Lower leg skin (tissue), 3 donors: ENCODE measurements at regions not wholly inside any gene's neighbourhood (a gene's known extent, or its start where the extent isn't known, plus 50 kb on each side); places are given as distances from the start of the nearest gene placed in this dataset.

ENCODE experiments used
- POLR2A ChIP-seq, 2 donors: fragments of 450-650 bp; IDR thresholded peaks; one replicate each; pipeline ENCODE4 v1.6.1; 2016 to 2017; ENCODE audit warnings: antibody characterized with exemption in 2 of 2, mild to moderate bottlenecking in 1 of 2, moderate library complexity in 1 of 2
- TF ChIP-seq, protein P1 (sequence below), 3 donors: fragments of 450-650 bp; IDR thresholded peaks; one replicate each; pipeline ENCODE4 v1.5.1; 2016; ENCODE audit warnings: antibody characterized with exemption in 3 of 3, mild to moderate bottlenecking in 3 of 3, moderate library complexity in 2 of 3

DNA sequence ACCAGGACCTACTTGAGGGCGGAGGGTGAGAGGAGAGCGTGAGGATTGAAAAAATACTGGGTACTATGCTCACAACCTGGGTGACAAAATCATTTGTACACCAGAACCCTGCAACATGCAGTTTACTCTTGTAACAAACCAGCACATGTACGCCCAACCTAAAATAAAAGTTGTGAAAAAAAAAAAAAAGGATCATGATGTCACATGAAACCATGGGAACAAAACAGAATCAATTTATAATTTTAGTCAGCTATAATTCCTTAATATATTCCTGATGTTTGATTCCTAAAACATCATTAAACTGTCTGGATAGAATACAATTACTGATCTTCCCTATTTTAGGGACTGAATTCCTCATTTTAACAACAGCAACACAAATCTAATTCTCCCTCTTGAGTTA lies 160.6 kb upstream of the SPRY2 start:
- no peak for TF ChIP-seq POLR2A (IDR thresholded peaks at IDR 0.05)
- TF ChIP-seq, protein P1, sequence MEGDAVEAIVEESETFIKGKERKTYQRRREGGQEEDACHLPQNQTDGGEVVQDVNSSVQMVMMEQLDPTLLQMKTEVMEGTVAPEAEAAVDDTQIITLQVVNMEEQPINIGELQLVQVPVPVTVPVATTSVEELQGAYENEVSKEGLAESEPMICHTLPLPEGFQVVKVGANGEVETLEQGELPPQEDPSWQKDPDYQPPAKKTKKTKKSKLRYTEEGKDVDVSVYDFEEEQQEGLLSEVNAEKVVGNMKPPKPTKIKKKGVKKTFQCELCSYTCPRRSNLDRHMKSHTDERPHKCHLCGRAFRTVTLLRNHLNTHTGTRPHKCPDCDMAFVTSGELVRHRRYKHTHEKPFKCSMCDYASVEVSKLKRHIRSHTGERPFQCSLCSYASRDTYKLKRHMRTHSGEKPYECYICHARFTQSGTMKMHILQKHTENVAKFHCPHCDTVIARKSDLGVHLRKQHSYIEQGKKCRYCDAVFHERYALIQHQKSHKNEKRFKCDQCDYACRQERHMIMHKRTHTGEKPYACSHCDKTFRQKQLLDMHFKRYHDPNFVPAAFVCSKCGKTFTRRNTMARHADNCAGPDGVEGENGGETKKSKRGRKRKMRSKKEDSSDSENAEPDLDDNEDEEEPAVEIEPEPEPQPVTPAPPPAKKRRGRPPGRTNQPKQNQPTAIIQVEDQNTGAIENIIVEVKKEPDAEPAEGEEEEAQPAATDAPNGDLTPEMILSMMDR (IDR thresholded peaks at IDR 0.05), result no peak
